Thymus (tissue), 11 donors: ENCODE measurements at regions not wholly inside any gene's neighbourhood (a gene's known extent, or its start where the extent isn't known, plus 50 kb on each side); places are given as distances from the start of the nearest gene placed in this dataset.
"Not testable (repeated sequence)": the region's sequence is repeated elsewhere in the genome, so short reads cannot be mapped to it uniquely, and the experiment has no call there.

ENCODE experiments used
- DNase-seq, 9 donors: peaks; one replicate each; pipeline ENCODE4 v3.0.0-alpha.2; 2013; ENCODE audit warnings: low spot score in 9 of 9, low read depth in 6 of 9, missing footprints in 1 of 9
- H3K27ac ChIP-seq, 2 donors: one replicate each; pipeline ENCODE4 v1.5.1; 2013; ENCODE audit warnings: control low read depth in 1 of 2, low read depth in 1 of 2, low read length in 1 of 2, mild to moderate bottlenecking in 1 of 2, moderate library complexity in 1 of 2
- H3K27me3 ChIP-seq, 2 donors: one replicate each; pipeline ENCODE4 v1.5.1; 2013; ENCODE audit warnings: low read length in 1 of 2; ENCODE audit not compliant: control insufficient read depth in 2 of 2, insufficient read depth in 1 of 2
- H3K36me3 ChIP-seq, 2 donors: one replicate each; pipeline ENCODE4 v1.5.1; 2013; ENCODE audit warnings: low read length in 1 of 2, mild to moderate bottlenecking in 1 of 2, moderate library complexity in 1 of 2; ENCODE audit not compliant: control insufficient read depth in 2 of 2, insufficient read depth in 2 of 2
- H3K4me1 ChIP-seq, 2 donors: one replicate each; pipeline ENCODE4 v1.5.1; 2013; ENCODE audit warnings: low read length in 2 of 2; ENCODE audit not compliant: control insufficient read depth in 2 of 2, insufficient read depth in 2 of 2
- H3K4me3 ChIP-seq, 2 donors: one replicate each; pipeline ENCODE4 v1.5.1; 2013; ENCODE audit warnings: low read length in 2 of 2, control low read depth in 1 of 2, mild to moderate bottlenecking in 1 of 2
- H3K9me3 ChIP-seq, 2 donors: one replicate each; pipeline ENCODE4 v1.5.1; 2013; ENCODE audit warnings: low read length in 1 of 2, mild to moderate bottlenecking in 1 of 2; ENCODE audit not compliant: control insufficient read depth in 2 of 2, insufficient read depth in 1 of 2
- WGBS: extraction: QIAGEN DNeasy Blood & Tissue Kit; methylation state at CpG from one replicate; pipeline ENCODE4 v1.1.7; 2013; 5-methylcytosine and 5-hydroxymethylcytosine counted together
- donor health status: healthy.

DNA sequence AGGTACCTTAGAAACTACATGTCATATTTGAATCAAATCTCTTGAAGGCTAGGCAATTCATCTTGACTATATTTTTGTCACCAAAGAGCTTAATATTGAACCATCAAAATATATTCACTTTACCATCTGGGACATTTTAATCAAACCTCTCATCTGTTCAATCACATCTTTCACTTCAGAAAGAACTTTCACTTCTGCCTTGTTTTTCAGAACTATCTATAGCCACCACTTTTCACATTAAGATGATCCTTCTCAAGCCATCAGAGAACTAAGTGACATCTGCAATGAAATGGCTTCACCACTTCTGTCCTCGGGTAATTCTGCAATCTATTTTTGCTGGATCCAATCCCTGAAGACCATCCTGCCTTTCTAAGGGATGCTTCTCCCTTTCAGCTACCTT is 57.8 kb downstream of the OR2B2 start:
- no peak overlapping the region for H3K4me3 ChIP-seq
- no peaks in the 10 kb centered on the region for H3K9me3 ChIP-seq
- H3K27me3 ChIP-seq: no peaks in the 10 kb centered on the region
- 97% methylated on average over 1 of the region's 1 CpG for WGBS
- H3K27ac ChIP-seq: no peak overlapping the region
- DNase-seq: no peak
- no peaks in the 10 kb centered on the region for H3K4me1 ChIP-seq
- no peaks in the 10 kb centered on the region for H3K36me3 ChIP-seq

DNA sequence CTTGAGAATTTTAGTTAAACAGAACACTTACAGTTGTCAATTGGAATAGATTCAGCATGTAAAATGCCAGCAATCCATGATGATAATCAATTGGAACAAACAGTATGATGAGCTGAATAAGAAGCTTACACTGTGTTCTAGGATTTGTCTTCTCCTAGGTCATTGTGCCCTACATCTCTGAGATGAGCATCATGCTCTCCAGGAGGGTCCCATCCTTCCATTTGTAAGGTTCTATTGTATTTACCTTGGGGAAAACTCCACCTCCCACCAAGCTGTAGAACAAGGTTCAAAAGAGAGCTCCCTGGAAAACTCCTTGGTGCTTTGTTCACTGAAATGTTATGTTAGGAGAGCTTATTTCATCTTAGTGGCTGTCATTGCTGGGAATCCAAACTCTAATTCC is 60.8 kb downstream of the OR2B2 start:
- H3K4me1 ChIP-seq: no peaks in the 10 kb centered on the region
- no peak overlapping the region for H3K4me3 ChIP-seq
- H3K9me3 ChIP-seq: no peaks in the 10 kb centered on the region
- no peak overlapping the region for H3K27ac ChIP-seq
- no peak for DNase-seq
- no peaks in the 10 kb centered on the region for H3K36me3 ChIP-seq
- H3K27me3 ChIP-seq: no peaks in the 10 kb centered on the region

DNA sequence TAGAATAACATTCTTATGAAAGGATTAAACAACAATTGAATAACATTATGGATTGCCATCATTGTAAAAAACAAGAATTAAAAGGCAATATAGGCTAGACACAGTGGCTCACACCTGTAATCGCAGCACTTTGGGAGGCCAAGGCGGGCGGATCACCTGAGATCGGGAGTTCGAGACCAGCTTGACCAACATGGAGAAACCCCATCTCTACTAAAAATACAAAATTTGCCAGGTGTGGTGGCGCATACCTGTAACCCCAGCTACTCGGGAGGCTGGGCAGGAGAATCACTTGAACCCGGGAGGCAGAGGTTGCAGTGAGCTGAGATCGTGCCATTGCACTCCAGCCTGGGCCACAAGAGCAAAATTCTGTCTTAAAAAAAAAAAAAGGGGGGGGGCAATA is 63.2 kb downstream of the OR2B2 start:
- not testable (repeated sequence) for H3K4me1 ChIP-seq, H3K27ac ChIP-seq, H3K9me3 ChIP-seq, H3K4me3 ChIP-seq, DNase-seq, H3K36me3 ChIP-seq, H3K27me3 ChIP-seq
- 99% methylated on average over 9 of the region's 9 CpGs for WGBS

DNA sequence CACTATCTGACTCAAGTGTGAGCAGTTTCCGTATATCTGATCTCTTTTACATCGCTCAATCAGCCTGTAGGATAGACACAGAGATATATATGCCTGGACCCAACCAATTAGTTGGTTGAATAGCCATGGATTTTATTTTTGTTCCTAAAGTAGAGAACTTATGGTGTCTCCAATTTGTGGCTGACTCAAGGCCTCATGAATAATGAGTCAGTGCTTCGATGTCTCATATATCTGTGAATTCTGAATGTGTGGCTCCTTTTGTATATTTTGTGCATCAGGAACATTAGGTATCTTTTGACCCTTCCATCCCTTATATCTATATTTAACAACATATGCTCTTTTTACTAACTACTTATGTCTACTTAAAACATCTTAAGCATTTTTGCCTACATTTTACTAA is 64.5 kb downstream of the OR2B2 start:
- Histone ChIP-seq H3K27me3 (no peaks in the 10 kb centered on the region), H3K36me3 (no peaks in the 10 kb centered on the region), H3K4me3 (no peak overlapping the region), H3K4me1 (no peaks in the 10 kb centered on the region), H3K27ac (no peak overlapping the region), H3K9me3 (no peaks in the 10 kb centered on the region)
- DNase-seq: no peak
- 97% methylated on average over 3 of the region's 3 CpGs for WGBS

DNA sequence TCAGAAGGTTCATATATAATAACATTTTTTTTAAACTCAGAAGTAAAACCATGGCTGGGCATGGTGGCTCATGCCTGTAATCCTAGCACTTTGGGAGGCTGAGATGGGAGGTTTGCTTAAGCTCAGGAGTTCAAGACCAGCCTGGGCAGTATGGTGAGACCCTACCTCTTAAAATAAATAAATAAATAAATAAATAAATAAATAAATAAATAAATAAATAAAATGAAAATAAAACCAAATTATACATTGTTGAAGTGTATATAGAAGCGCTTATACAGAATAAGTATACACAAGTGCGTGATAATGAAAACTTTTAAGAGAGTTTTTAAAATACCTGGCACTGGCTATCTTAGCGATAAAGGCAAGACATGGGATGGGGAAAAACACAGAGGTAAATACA is 71.6 kb downstream of the OR2B2 start:
- Histone ChIP-seq H3K27ac (no peak overlapping the region), H3K4me1 (peaks cover 3 to 11% of the 10 kb centered on the region in 2 donors), H3K9me3 (no peaks in the 10 kb centered on the region), H3K36me3 (peaks cover 0 to 5% of the 10 kb centered on the region in 2 donors), H3K27me3 (no peaks in the 10 kb centered on the region), H3K4me3 (no peak overlapping the region)
- WGBS: over 99% methylated on average over 3 of the region's 3 CpGs
- DNase-seq: no peak

DNA sequence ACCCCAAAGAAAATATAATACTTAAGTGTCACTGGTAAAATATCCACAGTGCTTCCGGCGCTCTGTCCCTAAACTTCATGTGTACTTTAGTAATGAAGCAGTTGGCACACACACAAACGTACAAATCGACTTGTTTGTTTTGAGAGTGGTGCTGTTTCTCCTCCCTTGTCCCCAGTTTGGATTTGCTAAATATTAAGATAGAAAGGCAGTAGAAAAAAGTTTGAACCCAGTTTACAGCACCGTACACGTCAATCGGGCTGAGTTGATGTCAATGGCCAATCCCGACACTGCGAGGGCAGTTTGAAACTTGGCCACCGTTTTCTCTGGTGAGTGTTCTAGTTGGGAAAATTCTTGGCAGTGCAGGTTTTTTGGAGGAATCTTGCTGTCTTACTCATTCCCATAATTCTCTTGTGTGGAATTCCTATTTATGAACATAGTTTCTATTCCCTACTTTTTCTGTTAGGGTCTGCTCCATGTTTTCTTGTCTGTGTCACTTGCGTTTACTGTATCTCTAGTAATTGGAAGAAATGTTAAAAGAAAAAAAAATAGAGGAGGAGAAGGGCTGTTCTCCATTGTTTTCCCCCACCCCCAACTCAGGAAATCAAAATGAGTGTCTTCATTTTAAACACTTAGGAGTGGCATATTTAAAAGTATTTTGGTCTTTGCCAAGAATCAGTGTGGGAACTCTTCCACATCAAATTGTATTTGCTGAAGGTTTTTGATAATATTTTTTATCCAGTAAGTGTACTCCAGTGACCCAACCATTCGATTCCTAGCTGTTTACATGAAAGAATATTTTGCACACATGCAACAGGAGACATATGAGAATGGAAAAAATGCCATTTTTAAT is 72.3 kb downstream of the OR2B2 start:
- Histone ChIP-seq H3K4me3 (peak overlapping the region; percentile 76 to 82), H3K27ac (peak overlapping the region; percentile 55 to 98), H3K27me3 (no peaks in the 10 kb centered on the region), H3K9me3 (no peaks in the 10 kb centered on the region), H3K4me1 (peaks cover 3 to 15% of the 10 kb centered on the region in 2 donors), H3K36me3 (peaks cover 0 to 5% of the 10 kb centered on the region in 2 donors)
- 14% methylated on average over 12 of the region's 12 CpGs for WGBS
- peak in 5 of 9 donors; percentile 42 to 77 (median 56) for DNase-seq

DNA sequence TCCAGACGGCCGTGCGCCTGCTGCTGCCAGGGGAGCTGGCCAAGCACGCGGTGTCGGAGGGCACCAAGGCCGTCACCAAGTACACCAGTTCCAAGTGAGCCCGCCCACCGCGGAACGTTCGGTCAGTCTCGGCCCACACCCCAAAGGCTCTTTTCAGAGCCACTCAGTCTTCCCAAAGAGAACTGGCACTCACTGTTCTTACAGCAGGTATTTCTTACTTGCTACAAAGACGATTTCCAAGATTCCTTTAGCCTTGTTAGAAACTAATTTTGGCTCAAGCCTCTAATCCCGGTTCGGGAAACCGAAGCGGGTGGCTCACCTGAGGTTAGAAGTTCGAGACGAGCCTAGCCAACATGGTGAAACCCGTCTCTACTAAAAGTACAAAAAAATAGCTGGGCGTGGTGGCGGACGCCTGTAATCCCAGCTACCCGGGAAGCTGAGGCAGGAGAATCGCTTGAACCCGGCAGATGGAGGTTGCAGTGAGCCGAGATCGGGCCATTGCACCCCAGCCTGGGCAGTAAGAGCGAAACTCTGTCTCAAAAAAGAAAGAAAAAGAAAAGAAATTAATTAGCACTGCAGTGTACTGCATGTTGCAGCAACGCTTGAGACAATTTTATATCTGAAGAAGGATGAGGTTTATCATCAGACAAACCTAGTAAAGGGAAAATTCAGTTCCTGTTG is 73.1 kb downstream of the OR2B2 start:
- WGBS: under 1% methylated on average over 31 of the region's 31 CpGs
- H3K36me3 ChIP-seq: peaks cover 0 to 9% of the 10 kb centered on the region in 2 donors
- no peaks in the 10 kb centered on the region for H3K9me3 ChIP-seq
- peak overlapping the region; percentile 76 to 82 for H3K4me3 ChIP-seq
- peaks cover 5 to 21% of the 10 kb centered on the region in 2 donors for H3K4me1 ChIP-seq
- peak overlapping the region; percentile 98 to 100 for H3K27ac ChIP-seq
- H3K27me3 ChIP-seq: no peaks in the 10 kb centered on the region
- peak in 3 of 9 donors; percentile 48 to 66 (median 49) for DNase-seq

DNA sequence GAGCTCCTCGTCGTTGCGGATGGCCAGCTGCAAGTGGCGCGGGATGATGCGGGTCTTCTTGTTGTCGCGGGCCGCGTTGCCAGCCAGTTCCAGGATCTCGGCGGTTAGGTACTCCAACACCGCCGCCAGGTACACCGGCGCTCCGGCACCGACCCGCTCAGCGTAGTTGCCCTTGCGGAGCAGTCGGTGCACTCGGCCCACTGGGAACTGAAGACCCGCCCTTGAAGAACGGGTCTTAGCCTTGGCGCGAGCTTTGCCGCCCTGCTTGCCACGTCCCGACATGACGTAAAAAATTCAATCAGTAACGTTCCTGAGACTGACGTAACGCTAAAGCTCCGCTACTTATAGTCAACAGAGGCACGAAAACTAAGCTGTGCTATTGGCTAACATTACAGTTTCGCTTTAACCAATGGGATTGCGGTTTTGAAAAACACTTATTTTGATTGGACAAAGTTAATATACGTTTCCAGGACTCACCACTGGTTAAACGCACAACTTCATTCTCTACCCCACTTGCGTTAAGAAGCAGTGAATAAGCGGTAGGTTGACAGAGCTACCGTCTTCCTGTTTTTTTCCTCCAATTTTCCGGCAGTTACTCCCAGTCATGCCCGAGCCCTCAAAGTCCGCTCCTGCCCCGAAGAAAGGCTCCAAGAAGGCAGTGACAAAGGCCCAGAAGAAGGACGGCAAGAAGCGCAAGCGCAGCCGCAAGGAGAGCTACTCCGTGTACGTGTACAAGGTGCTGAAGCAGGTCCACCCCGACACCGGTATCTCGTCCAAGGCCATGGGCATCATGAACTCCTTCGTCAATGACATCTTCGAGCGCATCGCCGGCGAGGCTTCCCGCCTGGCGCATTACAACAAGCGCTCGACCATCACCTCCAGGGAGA is 73.9 kb downstream of the OR2B2 start:
- Histone ChIP-seq H3K27me3 (no peaks in the 10 kb centered on the region), H3K36me3 (peaks cover 0 to 14% of the 10 kb centered on the region in 2 donors), H3K9me3 (no peaks in the 10 kb centered on the region), H3K27ac (peak overlapping the region; percentile 98 to 100), H3K4me3 (peak overlapping the region; percentile 76 to 82), H3K4me1 (peaks cover 5 to 25% of the 10 kb centered on the region in 2 donors)
- under 1% methylated on average over 66 of the region's 66 CpGs for WGBS
- DNase-seq: peak; percentile 96 to 100 (median 99)
